A172 (cell line): ENCODE measurements at regions not wholly inside any gene's neighbourhood (a gene's known extent, or its start where the extent isn't known, plus 50 kb on each side); places are given as distances from the start of the nearest gene placed in this dataset.

Source experiments
- DNase-seq: peaks from one replicate; pipeline ENCODE4 v3.0.0-alpha.2; 2015; ENCODE audit warnings: low spot score

DNA sequence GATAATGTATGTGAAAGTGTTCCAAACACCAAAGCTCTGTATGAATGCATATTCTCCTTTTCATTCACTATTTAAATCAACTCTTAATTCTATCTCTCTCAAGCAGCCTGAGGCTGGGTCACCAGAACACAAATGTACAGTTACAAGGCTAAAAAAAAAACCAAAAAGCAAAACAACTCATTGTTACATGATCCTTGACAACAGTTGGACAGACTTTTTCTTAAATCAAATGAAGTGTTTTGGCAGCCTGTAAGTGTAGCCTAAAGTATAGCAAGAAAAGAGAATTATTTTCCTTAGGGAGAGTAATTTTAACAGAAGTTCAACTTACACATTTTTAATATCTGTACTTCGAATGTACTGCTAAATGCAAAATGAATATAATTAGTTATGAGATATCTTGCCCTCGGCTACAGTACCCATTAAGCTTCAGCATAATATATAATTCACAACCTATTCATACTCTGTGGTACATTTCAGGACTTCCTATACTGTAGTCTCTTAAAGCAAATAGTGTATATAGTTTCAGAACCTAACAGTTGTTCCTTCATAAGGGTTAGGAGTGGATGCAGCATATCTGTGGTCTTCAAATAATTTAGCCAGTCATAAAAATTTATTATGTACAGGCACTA is 214.0 kb upstream of the BTG1 start:
- no peak for DNase-seq

DNA sequence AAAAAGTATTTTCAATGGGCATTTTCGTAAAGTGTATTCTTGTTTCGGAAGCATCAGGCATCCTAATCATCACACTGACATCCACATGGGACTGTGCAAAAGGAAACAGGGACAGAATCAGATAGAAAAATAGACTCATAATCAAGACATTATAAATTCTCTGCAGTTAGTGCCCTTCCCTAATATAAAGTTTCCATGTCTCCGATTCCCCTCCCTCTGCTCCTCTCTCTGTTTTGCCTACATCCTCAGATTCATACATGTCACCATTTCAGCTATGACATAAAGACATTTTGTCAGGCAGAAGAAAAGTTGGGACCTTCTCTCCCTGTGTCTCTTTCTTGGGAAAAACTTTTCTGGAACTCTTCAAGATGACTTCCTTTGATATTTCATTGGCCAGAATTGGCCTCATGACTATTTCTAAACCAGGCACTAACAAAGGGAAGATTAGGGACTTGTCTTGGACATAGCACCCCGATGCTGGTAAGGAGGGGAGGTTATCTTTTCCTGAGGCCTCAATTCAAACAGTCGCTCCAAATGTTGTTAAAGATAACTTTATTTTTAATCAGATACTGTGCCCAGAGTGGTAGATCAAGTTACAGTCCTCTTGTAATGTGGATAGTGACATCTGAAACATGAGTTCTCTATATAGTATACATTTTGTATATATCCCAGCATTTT is 212.1 kb upstream of the BTG1 start:
- DNase-seq: no peak

DNA sequence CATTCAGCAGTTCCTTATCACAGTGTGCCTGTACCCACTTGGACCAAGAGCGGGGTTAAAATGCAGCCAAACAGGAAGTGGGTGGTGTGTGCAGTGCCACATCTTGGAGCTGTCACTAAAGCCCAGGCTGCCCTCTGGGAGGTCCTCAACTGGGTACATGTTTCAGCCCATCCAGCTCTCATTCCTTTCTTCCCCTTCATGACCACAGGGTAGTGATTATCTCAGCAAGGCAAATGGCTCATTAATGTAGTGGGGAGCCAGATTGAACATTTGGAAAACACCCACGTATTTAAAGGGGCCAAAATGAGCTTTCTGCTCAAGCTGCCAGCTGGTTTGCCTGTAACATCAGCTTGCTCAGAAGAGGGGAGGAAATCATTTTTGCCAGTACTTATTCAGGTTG is 210.8 kb upstream of the BTG1 start:
- DNase-seq: no peak

DNA sequence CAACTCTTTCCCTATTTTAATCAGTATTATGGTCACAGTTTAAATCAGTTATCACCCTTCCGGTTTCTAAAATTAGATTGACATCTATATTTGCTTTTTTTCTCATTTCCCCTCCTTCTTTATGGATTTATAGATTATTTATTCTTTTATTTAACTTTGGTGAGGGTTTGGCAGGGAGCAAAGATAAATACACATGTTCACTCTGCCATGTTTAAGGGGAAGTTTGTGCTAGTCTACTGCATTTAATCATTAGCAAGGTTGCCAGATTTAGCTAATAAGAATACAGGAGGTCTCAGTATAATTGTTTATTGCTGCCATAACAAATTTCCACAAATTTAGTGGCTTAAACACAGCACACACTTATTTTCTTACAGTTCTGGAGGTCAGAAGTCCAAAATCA is 204.0 kb upstream of the BTG1 start:
- no peak for DNase-seq

DNA sequence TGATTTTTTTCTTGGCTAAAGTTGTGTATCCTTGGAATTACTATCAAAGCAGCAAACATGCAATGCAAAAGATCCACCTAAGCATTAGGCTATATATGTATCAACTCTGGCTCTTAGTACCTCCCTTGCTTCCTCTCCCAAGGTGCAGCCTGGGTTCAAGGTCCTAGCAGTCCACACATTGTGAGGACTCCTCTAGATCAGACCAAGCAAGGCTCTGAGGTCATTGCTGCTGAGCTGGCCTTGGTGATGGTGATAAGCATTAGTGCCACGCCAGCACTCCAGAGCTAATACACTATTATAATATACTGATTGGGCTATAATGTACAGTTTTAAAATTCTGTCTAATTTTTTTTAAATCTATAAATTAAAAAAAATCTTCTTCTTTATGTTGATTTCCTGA is 196.9 kb upstream of the BTG1 start:
- no peak for DNase-seq

DNA sequence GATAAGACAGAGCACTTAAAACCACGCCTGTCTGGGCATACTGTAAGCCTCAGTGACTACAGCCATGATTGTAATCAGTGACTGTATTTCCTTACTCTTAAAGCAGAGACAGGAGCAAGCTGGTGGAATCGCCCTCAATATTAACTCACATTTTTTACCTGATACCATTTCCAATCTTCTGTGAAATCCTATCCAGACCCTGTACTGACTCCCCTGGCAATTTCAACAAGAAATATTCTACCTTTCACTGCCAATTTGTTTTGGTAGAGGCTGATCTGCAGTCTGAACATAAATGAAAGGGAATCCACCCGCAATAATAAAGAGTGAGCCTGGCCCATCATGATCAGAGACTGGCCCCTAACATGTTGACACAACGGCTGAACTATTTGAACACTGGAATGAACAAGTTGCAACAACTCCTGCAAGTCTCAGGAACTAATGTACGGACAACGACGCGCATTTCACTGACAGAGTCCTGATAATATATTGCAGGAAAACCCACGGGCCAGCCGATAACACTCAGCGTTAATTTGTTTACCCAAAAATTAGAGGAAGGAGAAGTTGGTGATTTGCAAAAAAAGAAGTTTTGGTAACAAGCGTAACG is 195.5 kb upstream of the BTG1 start:
- DNase-seq: no peak

DNA sequence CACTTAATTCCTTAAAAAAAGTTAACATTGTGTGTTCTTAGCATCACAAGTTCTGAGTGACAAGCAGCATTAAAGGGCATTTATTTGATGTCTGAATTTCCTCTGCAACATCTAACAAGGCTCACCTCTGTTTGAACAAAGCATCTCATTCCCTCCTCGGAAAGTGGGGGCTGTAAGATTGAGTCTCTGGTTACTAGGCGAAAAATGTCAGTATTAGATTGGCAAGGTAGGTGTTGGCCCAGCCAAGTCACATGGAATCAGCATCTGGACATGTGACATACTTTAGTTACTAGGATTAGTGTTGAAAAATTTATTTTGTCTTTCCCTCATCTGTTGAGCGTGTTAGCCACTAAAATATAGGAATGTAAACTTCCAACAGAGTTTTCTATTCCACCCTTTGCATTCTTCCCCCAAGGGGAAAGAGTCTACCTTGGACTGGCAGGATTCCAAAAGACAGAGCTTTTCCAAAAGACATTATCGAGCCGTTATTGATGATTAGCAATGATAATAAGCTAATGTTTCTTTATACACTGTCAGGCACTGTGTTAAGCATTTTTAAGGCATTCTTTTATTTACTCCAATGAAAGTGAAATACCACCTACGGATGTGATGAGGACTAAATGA is 194.9 kb upstream of the BTG1 start:
- DNase-seq: no peak

DNA sequence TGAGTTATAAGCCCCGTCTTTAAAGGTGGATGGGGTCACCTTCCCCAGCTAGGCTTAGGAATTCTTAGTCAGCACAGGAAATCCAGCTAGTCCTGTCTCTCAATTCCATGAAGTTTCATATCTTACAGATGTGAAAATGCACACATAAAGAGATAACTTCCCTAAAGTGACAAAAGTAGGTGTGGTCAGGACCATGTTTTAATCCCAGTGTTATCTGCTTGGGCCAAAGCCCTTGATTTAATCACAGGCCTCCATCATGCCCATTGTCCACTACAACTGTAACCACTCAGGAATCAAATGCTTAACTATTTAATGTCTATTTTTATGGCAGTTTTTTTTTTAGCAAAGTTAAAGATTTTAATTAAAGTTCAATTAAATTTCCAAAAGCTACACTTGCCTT is 194.4 kb upstream of the BTG1 start:
- DNase-seq: no peak

DNA sequence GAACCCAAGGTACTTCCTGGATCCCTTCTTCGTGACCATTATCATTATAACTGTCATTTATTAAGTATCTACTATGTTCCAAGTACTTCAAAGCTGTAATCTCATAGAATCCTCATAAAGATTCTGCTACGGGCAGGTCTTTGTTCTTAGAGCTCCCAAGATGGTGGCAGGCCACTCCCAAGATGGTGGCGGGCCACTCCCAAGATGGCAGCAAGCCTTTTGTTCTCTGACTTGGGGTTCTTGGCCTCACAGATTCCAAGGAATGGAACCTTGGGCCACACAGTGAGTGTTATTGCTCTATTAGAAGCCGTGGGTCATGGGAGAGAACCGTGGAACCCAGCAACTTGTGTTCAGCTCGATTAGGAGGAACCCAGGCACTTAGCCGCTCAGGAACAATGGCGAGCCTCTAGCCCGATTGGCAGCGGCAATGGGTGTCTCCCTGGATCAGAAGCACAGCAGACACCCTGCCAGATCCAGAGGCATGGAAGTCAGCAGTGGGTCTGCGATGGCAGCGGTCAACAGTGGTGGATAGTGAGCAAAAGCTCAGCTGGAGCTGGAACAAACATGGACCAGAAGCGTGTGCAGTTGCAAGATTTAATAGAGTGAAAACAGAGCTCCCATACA is 193.7 kb upstream of the BTG1 start:
- no peak for DNase-seq

DNA sequence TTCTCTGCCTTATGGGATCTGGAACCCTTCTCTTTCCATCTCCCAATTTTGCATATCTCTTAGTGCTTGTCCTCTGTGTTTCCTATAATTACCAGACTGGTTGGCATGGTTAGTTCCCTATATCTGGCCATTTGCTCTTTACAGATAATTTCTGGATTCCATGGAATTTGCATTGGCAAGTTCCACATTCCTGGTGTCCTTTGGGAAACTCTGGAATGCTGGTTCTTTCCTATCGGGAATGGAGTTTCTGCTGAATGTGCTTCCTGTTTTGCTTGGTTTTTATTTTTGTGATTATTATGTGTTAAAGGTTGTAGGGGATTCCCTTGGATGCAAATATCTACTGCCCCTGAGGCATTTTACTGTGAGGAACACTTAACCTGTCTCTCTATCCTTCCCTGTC is 193.0 kb upstream of the BTG1 start:
- DNase-seq: no peak

DNA sequence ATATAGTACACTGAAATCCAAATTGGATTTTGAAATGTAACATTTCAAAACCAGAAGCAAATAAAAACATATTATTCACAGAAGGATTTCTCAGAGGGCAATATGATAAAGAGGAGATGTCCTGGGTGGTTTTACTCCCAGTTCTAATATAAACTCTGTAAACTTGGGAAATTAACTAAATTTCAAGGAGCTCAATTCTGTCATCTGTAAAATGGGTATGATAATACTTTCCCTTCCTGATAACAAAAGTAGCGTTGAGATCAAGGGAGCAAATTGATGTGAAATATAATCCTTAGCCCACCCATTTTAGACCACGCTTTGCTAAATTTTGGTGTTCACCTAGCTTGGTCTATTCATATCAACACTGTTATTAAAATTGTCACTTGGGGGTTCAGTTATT is 192.5 kb upstream of the BTG1 start:
- no peak for DNase-seq

DNA sequence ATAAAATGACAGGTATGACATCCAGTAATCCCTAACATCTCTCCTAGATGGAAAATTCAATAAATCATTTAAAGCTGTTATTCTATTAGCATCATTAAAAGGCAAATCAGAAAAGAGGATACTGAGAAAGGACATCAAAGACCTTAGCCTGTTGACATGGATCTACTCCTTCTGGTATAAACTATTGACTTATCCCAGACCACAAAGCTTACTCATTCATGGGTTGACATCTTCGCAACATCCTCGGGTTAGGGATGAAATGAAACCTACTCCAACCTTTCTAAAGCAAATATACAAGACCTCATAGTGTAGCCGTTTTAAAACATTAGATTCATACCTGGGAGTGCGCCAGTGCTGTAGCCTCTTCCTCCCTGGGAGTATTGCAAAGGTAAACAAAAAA is 191.5 kb upstream of the BTG1 start:
- no peak for DNase-seq

DNA sequence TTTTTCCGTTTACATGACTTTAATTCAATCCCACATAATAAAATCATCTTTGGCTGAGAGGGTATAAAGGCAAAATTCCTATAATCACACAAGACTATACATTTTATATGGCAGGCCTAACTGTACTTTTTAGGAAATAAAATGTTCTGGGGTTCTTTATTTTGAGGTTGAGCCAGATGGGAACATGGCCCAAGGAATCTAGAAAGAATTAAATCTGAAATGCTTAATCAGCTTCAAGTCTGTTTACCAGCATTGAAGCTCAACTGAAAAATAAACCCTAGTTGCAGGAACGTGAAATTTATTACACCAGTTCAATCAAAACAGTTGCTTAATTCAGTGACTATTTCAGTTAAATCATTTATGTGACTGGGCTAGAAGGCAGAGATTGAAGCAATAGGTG is 191.0 kb upstream of the BTG1 start:
- DNase-seq: no peak

DNA sequence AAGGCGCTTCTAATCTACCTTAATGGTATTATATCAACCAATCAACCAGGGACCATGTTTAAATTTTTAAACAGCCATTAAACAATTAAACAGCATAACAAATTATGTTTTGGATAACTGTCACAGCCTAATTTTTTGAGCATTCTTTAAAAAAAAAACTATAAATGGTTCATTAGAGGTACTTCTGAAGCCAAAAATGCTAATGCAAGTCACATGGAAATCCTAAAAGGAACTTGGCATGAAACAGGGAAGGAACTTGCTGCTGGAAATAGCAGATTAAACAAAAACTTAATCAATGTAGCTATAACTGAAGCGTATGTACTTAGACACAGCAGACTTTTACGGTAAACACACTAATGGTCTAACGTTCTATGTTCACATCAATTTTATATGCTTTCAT is 190.2 kb upstream of the BTG1 start:
- DNase-seq: no peak

DNA sequence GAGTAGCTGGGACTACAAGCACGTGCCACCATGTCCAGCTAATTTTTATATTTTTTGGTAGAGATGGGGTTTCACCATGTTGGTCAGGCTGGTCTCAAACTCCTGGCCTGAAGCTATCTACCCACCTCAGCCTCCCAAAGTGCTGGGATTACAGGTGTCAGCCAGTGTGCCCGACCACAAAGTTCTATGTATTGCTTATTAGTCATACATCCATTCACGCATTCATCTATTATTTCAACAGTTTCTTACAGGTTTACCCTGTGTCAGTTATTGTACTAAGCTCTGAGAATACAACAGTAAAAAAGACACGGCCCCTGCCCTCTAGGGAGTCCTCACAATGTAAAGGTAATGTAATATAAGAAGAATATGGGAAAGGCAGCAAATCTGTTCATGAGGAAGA is 188.9 kb upstream of the BTG1 start:
- no peak for DNase-seq

DNA sequence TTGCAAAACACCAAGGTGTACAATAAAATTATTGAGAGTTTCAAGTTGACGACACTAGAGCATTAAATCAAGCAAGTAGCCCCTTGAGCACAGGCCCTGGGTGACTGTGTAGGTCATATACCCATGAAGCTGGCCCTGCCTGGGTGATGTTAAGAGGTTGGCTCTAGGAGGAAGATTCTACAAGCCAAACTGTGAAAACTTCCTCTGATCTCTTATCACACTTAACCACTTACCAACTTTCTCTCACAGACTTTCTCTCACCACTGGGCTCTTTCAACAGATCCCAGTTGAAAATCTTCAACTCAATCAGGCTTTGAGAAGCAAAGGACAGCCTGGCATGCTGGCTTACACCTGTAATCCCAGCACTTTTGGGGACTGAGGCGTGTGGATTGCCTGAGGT is 186.9 kb upstream of the BTG1 start:
- DNase-seq: no peak

DNA sequence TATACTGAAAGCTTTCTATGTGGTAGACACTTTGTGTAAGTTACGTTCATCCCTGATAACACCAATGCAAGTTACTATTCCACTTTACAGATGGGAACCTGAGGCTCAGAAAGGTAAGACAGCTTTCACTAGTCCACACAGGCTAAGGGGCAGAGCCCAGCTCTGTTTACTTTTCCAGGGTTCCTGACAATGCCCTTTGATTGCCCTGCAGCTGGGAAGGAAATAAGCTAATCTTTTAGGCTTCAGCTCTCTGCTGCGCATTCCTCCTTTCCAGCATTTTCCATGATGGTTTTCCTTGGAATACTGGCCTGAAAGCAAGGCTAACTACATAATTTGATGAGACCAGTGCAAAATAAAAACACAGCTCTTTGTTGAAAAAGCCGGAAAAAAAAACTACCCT is 185.7 kb upstream of the BTG1 start:
- DNase-seq: no peak

DNA sequence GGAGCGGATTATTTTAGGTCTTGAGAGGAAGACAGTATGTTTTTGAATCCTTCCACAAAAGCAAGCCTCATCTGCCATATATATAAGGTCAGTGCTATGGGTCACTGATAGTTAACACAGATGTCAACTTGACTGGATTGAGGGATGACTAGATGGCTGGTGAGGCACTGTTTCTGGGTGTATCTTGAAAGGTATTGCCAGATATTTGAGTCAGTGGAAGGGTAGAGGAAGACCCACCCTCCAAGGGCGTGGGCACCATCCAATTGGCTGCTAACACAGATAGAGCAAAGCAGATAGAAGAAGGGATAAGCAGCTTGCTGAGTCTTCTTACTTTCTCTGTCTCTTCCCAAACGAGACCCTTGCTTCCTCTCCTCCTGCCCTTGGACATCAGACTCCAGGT is 185.0 kb upstream of the BTG1 start:
- no peak for DNase-seq

DNA sequence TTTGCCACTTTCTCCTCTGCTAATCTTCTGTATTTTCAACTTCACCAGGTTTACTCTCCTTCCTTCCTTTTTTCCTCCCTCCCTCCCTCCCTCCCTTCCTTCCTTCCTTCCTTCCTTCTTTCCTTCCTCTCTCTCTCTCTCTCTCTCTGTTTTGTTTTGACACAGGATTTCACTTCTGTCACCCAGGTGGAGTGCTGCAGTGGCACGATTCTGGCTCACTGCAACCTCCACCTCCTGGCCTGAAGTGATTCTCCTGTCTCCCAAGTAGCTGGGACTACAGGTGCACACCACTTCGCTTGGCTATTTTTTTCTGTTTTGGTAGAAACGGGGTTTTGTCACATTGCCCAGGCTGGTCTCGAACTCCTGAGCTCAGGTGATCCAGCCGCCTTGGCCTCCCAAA is 181.2 kb upstream of the BTG1 start:
- DNase-seq: no peak

DNA sequence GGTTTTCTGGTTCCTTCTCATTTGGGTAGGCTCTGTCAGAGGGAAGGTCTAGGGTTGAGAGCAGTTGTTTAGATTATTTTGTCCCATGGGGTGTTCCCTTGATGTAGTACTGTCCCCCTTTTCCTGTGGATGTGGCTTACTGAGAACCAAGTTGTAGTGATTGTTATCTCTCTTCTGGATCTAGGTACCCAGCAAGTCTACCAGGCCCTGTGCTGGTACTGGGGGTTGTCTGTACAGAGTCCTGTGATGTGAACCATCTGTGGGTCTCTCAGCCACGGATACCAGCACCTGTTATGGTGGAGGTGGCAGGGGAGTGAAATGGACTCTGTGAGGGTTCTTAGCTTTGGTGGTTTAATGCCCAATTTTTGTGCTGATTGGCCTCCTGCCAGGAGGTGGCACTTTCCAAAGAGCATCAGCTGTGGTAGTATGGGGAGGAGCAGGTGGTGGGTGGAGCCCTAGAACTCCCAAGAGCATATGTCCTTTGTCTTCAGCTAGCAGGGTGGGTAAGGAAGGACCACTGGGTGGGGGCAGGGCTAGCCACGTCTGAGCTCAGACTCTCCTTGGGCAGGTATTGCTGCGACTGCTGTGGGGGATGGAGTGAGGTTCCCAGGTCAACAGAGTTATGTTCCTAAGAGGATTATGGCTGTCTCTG is 179.3 kb upstream of the BTG1 start:
- no peak for DNase-seq

DNA sequence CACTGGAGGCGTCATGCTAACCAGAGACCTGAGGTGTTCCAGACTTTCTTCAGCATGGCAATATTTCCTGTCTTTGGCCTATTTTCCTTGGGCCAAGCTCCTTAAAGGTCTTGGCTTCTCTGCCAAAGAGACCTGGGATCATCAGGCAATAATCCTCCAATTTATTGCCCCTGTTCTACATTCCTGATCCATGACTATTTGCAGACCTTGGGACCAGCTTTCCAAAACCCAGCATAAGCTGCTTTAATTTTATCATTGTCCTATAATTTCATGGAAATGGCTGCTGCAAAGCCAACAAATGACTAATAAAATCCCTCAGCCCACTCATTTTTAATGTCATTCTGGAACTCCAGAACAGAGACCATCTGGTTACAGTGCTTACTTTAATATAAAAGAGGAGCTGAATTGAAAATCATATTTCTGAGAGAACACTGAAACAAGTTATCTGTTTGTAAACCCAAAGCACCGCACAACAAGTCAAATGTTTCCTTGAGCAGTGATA is 166.9 kb upstream of the BTG1 start:
- DNase-seq: no peak
